Peyer's patch (tissue), 4 donors: ENCODE measurements at regions not wholly inside any gene's neighbourhood (a gene's known extent, or its start where the extent isn't known, plus 50 kb on each side); places are given as distances from the start of the nearest gene placed in this dataset.

Experiments used
- DNase-seq, 3 donors: peaks; one replicate each; pipeline ENCODE4 v3.0.0-alpha.2; 2017 to 2019
- H3K27ac ChIP-seq, 4 donors: fragments of 200-600 bp; sonication (generic); one replicate each; pipeline ENCODE4 v1.5.1; 2016 to 2019
- H3K27me3 ChIP-seq, 2 donors: fragments of 200-600 bp; sonication (generic); one replicate each; pipeline ENCODE4 v1.5.1; 2019
- H3K36me3 ChIP-seq, 3 donors: fragments of 200-600 bp; sonication (generic); one replicate each; pipeline ENCODE4 v1.5.1; 2016 to 2019
- H3K4me1 ChIP-seq, 4 donors: fragments of 200-600 bp; sonication (generic); one replicate each; pipeline ENCODE4 v1.5.1; 2016 to 2019
- H3K4me3 ChIP-seq, 4 donors: fragments of 200-600 bp; sonication (generic); 1 replicate in 3 of 4; 2 replicates in 1 of 4; pipeline ENCODE4 v1.5.1; 2016 to 2019; ENCODE audit warnings: mild to moderate bottlenecking in 1 of 4
- H3K9me3 ChIP-seq, 4 donors: fragments of 200-600 bp; sonication (generic); one replicate each; pipeline ENCODE4 v1.5.1; 2016 to 2019; ENCODE audit warnings: mild to moderate bottlenecking in 1 of 4
- CTCF ChIP-seq, 6 experiments: fragments of 450-650 bp in 4 of 6; fragments of 200-600 bp in 2 of 6; sonication (generic) in 1 of 6; IDR thresholded peaks; one replicate each; pipeline ENCODE4 v1.5.1; 2017 to 2019; ENCODE audit warnings: antibody characterized with exemption in 6 of 6, mild to moderate bottlenecking in 3 of 6, moderate library complexity in 1 of 6
- POLR2A ChIP-seq, 2 donors: fragments of 450-650 bp; IDR thresholded peaks; one replicate each; pipeline ENCODE4 v1.5.1; 2017; ENCODE audit warnings: antibody characterized with exemption in 2 of 2, mild to moderate bottlenecking in 2 of 2, moderate library complexity in 2 of 2

- no peaks in the 10 kb centered on the region for H3K4me1 ChIP-seq
- no peak overlapping the region for H3K27ac ChIP-seq
- H3K27me3 ChIP-seq, result no peaks in the 10 kb centered on the region
- TF ChIP-seq POLR2A (IDR thresholded peaks at IDR 0.05) (no peak), CTCF (IDR thresholded peaks at IDR 0.05) (no peak)
- peaks cover 0 to 4% (median 0%) of the 10 kb centered on the region in 4 donors for H3K9me3 ChIP-seq
- H3K4me3 ChIP-seq, result no peak overlapping the region
- H3K36me3 ChIP-seq, result no peaks in the 10 kb centered on the region
- no peak for DNase-seq
These were observed 136.7 kb downstream of the KDR start for GRCh38 chr4:54988655-54989054.

- Histone ChIP-seq H3K9me3 (peaks cover 0 to 4% (median 0%) of the 10 kb centered on the region in 4 donors), H3K4me1 (no peaks in the 10 kb centered on the region), H3K4me3 (no peak overlapping the region), H3K27me3 (no peaks in the 10 kb centered on the region), H3K27ac (no peak overlapping the region), H3K36me3 (no peaks in the 10 kb centered on the region)
- DNase-seq, result no peak
- TF ChIP-seq CTCF (IDR thresholded peaks at IDR 0.05) (no peak), POLR2A (IDR thresholded peaks at IDR 0.05) (no peak)
These were observed 139.1 kb downstream of the KDR start for GRCh38 chr4:54986095-54986846.

GRCh38 chr4:54976682-54977081, 148.7 kb downstream of the KDR start:
- H3K4me1 ChIP-seq, result no peaks in the 10 kb centered on the region
- H3K9me3 ChIP-seq, result no peaks in the 10 kb centered on the region
- H3K27me3 ChIP-seq, result no peaks in the 10 kb centered on the region
- TF ChIP-seq CTCF (IDR thresholded peaks at IDR 0.05) (no peak), POLR2A (IDR thresholded peaks at IDR 0.05) (no peak)
- H3K27ac ChIP-seq, result no peak overlapping the region
- no peaks in the 10 kb centered on the region for H3K36me3 ChIP-seq
- no peak for DNase-seq
- H3K4me3 ChIP-seq, result no peak overlapping the region

- Histone ChIP-seq H3K4me1 (no peaks in the 10 kb centered on the region), H3K4me3 (no peak overlapping the region), H3K9me3 (no peaks in the 10 kb centered on the region), H3K27ac (no peak overlapping the region), H3K27me3 (no peaks in the 10 kb centered on the region), H3K36me3 (no peaks in the 10 kb centered on the region)
- TF ChIP-seq CTCF (IDR thresholded peaks at IDR 0.05) (no peak), POLR2A (IDR thresholded peaks at IDR 0.05) (no peak)
- no peak for DNase-seq
These were observed 149.4 kb downstream of the KDR start for GRCh38 chr4:54976031-54976430.

GRCh38 chr4:54973784-54974183, 151.6 kb downstream of the KDR start:
- no peak for TF ChIP-seq CTCF (IDR thresholded peaks at IDR 0.05)
- TF ChIP-seq POLR2A (IDR thresholded peaks at IDR 0.05), result no peak
- no peaks in the 10 kb centered on the region for H3K9me3 ChIP-seq
- no peak overlapping the region for H3K27ac ChIP-seq
- H3K36me3 ChIP-seq, result no peaks in the 10 kb centered on the region
- no peak for DNase-seq
- H3K27me3 ChIP-seq, result no peaks in the 10 kb centered on the region
- H3K4me1 ChIP-seq, result no peaks in the 10 kb centered on the region
- no peak overlapping the region for H3K4me3 ChIP-seq
